Colonic mucosa (tissue), 4 donors: ENCODE measurements at regions not wholly inside any gene's neighbourhood (a gene's known extent, or its start where the extent isn't known, plus 50 kb on each side); places are given as distances from the start of the nearest gene placed in this dataset.

Source experiments
- DNase-seq: peaks from one replicate; pipeline ENCODE4 v3.0.0-alpha.2; 2020
- H3K27ac ChIP-seq: fragments of 200-600 bp; one replicate; pipeline ENCODE4 v1.8.0; 2021
- H3K27me3 ChIP-seq: fragments of 200-600 bp; one replicate; pipeline ENCODE4 v1.8.0; 2021
- H3K36me3 ChIP-seq: fragments of 200-600 bp; one replicate; pipeline ENCODE4 v1.8.0; 2021
- H3K4me1 ChIP-seq: fragments of 200-600 bp; one replicate; pipeline ENCODE4 v1.8.0; 2021; ENCODE audit warnings: mild to moderate bottlenecking
- H3K4me3 ChIP-seq: fragments of 200-600 bp; one replicate; pipeline ENCODE4 v1.8.0; 2021
- H3K9ac ChIP-seq, 2 donors: one replicate each; pipeline ENCODE4 v1.7.0; 2013; ENCODE audit warnings: control low read depth in 2 of 2, low read depth in 2 of 2, low read length in 2 of 2
- H3K9me3 ChIP-seq: fragments of 200-600 bp; one replicate; pipeline ENCODE4 v1.8.0; 2021
- intact Hi-C: fragments of 100-400 bp; cut with DNase I; formaldehyde crosslinking; loops from one replicate; pipeline ENCODE4 v1.14.1; 2022
- TF ChIP-seq, protein P1 (sequence below): fragments of 200-600 bp; IDR thresholded peaks from one replicate; pipeline ENCODE4 v1.8.0; 2022; ENCODE audit warnings: antibody characterized with exemption, mild to moderate bottlenecking
- donor health status: healthy.
- donor health status: DM: no; HTN: no; CAD: no.
- donor health status: DM: no; HTN: no; CAD: no.

DNA sequence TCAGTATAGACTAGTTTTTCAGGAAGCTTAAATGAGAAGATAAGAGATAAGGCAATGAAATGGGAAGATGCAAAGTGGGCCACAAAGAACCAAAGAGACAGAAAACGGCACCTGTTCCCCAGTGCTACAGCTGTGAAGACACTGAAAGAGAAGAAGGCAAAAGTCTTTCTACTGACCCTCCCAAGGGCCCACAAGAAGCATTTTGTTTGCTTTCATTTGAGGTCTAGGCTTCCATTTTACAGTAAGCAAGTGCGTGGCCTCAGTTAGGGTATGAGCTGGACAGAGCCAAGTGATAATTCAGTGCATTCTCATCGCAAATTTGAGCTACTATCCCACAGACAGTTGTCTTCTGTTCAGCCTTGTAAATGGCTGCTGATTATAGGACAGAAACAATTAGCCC, 53.4 kb upstream of the STK17B start:
- H3K27ac ChIP-seq: no peak overlapping the region
- H3K9me3 ChIP-seq: no peaks in the 10 kb centered on the region
- no peak overlapping the region for H3K4me3 ChIP-seq
- no peaks in the 10 kb centered on the region for H3K27me3 ChIP-seq
- TF ChIP-seq, protein P1, sequence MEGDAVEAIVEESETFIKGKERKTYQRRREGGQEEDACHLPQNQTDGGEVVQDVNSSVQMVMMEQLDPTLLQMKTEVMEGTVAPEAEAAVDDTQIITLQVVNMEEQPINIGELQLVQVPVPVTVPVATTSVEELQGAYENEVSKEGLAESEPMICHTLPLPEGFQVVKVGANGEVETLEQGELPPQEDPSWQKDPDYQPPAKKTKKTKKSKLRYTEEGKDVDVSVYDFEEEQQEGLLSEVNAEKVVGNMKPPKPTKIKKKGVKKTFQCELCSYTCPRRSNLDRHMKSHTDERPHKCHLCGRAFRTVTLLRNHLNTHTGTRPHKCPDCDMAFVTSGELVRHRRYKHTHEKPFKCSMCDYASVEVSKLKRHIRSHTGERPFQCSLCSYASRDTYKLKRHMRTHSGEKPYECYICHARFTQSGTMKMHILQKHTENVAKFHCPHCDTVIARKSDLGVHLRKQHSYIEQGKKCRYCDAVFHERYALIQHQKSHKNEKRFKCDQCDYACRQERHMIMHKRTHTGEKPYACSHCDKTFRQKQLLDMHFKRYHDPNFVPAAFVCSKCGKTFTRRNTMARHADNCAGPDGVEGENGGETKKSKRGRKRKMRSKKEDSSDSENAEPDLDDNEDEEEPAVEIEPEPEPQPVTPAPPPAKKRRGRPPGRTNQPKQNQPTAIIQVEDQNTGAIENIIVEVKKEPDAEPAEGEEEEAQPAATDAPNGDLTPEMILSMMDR: no peak
- H3K36me3 ChIP-seq: no peaks in the 10 kb centered on the region
- no peaks in the 10 kb centered on the region for H3K4me1 ChIP-seq
- no peak for DNase-seq
- intact Hi-C loops: no loop called here
- no peak overlapping the region for H3K9ac ChIP-seq

DNA sequence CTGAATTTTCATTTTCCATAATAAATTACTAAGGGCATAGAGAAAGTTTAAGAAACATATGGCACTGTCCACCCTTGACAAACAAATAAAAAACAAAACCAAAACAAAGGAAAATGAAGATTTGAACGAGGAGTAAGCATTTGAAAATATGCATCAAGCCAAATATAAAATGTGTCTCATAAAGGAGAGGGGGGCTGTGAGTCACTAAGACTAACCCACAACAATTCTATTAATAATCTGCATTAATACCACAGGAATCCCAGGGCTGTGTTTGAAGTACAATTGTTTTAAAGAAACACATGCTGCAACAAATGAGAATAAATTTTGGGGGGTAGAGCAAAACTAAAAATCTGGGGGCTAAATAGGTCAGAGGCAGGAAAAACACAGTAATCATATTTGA, 53.8 kb upstream of the STK17B start:
- no peak overlapping the region for H3K4me3 ChIP-seq
- intact Hi-C loops: no loop called here
- H3K27me3 ChIP-seq: no peaks in the 10 kb centered on the region
- DNase-seq: no peak
- no peak overlapping the region for H3K9ac ChIP-seq
- H3K9me3 ChIP-seq: no peaks in the 10 kb centered on the region
- no peaks in the 10 kb centered on the region for H3K36me3 ChIP-seq
- no peak overlapping the region for H3K27ac ChIP-seq
- TF ChIP-seq, protein P1: no peak
- no peaks in the 10 kb centered on the region for H3K4me1 ChIP-seq

DNA sequence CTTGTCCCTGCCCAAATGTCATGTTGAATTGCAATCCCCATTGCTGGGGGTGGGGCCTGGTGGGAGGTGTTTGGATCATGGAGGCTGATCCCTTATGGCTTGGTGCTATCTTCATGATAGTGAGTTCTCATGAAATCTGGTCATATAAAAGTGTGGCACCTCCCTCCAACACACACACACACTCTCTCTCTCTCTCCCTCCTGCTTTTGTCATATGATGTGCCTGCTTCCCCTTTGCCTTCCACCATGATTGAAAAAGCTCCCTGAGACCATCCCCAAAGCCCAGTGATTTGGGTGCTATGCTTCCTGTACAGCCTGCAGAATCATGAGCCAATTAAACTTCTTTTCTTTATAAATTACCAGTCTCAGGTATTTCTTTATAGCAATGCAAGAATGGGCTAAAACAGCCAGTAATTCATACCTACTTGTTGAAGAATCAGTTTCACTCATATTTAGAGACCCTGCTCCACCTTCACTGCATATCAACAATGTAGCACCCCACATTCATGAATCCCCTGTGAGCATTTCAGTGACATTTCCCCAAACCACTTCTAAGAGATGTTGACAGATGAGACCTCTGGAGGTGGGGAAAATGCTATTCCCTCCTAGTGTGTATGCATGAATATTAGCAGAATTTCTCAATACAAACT, 54.8 kb upstream of the STK17B start:
- TF ChIP-seq, protein P1: no peak
- intact Hi-C loops: no loop called here
- no peak overlapping the region for H3K27ac ChIP-seq
- H3K36me3 ChIP-seq: no peaks in the 10 kb centered on the region
- H3K9ac ChIP-seq: no peak overlapping the region
- H3K9me3 ChIP-seq: no peaks in the 10 kb centered on the region
- H3K4me3 ChIP-seq: no peak overlapping the region
- H3K27me3 ChIP-seq: no peaks in the 10 kb centered on the region
- no peaks in the 10 kb centered on the region for H3K4me1 ChIP-seq
- DNase-seq: no peak

DNA sequence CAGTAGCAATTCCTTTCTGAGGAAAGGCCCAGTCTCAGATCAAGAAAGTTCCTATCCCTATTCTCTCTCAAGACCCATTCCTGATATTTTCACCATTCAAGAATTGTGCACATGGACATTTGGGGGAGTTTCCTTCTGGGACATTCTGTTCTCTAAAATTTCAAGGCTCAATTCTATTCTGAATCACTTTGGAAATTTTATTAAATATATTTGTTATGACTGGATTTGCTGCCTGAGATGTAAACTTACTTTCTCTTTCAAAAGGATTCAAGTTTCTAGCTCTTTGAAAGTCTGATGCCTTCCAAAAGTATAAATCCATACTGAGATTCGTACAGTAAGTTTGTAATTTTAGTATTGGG, 55.3 kb upstream of the STK17B start:
- no peaks in the 10 kb centered on the region for H3K36me3 ChIP-seq
- no peaks in the 10 kb centered on the region for H3K9me3 ChIP-seq
- H3K9ac ChIP-seq: no peak overlapping the region
- no peaks in the 10 kb centered on the region for H3K27me3 ChIP-seq
- no peak overlapping the region for H3K4me3 ChIP-seq
- H3K4me1 ChIP-seq: no peaks in the 10 kb centered on the region
- no peak overlapping the region for H3K27ac ChIP-seq
- intact Hi-C loops: no loop called here
- DNase-seq: no peak
- TF ChIP-seq, protein P1: no peak

DNA sequence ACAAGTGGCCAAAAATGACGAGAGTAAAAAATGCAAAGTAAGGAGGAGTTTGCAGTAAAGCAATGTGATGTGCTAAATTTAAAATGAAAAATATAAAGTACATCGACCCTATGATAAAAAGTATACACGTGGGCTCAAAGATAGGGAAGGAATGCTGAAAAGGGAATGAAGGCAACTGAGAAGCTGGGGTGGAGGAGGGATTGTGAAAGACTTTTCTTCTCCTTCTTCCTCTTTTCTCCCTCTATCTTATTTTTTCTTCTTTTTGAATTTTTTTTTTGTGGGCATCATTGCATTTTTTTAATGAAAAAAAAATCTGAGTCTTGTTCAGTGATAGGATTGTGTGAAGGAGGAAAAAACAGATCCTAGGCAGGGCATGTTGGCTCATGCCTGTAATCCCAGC, 57.6 kb upstream of the STK17B start:
- TF ChIP-seq, protein P1: no peak
- intact Hi-C loops: no loop called here
- H3K4me1 ChIP-seq: no peaks in the 10 kb centered on the region
- no peak overlapping the region for H3K9ac ChIP-seq
- DNase-seq: no peak
- no peaks in the 10 kb centered on the region for H3K9me3 ChIP-seq
- no peak overlapping the region for H3K4me3 ChIP-seq
- no peak overlapping the region for H3K27ac ChIP-seq
- no peaks in the 10 kb centered on the region for H3K27me3 ChIP-seq
- no peaks in the 10 kb centered on the region for H3K36me3 ChIP-seq
